ENCODE measurements at regions not wholly inside any gene's neighbourhood (a gene's known extent, or its start where the extent isn't known, plus 50 kb on each side); places are given as distances from the start of the nearest gene placed in this dataset.
A peak's percentile ranks its signal among the peaks of the same experiment; 100 is the strongest.

GRCh38 chr2:7517851-7518250 is 600.6 kb downstream of the RNF144A start:
- no peaks in the 10 kb centered on the region for H3K4me1 Mint-ChIP-seq (ENCODE audit: low read depth)
- no peaks in the 10 kb centered on the region for H3K27me3 Mint-ChIP-seq (ENCODE audit: insufficient read depth)
- TF ChIP-seq, protein P1, sequence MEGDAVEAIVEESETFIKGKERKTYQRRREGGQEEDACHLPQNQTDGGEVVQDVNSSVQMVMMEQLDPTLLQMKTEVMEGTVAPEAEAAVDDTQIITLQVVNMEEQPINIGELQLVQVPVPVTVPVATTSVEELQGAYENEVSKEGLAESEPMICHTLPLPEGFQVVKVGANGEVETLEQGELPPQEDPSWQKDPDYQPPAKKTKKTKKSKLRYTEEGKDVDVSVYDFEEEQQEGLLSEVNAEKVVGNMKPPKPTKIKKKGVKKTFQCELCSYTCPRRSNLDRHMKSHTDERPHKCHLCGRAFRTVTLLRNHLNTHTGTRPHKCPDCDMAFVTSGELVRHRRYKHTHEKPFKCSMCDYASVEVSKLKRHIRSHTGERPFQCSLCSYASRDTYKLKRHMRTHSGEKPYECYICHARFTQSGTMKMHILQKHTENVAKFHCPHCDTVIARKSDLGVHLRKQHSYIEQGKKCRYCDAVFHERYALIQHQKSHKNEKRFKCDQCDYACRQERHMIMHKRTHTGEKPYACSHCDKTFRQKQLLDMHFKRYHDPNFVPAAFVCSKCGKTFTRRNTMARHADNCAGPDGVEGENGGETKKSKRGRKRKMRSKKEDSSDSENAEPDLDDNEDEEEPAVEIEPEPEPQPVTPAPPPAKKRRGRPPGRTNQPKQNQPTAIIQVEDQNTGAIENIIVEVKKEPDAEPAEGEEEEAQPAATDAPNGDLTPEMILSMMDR (IDR thresholded peaks at IDR 0.05), result no peak
- H3K4me3 Mint-ChIP-seq, result no peak overlapping the region
- H3K27ac Mint-ChIP-seq, result no peak overlapping the region
- no peak for DNase-seq
- peaks cover 4% of the 10 kb centered on the region; the same call in 1 of the 2 replicates for H3K36me3 Mint-ChIP-seq (ENCODE audit: low read depth)
- H3K9me3 Mint-ChIP-seq, result peaks cover 35% of the 10 kb centered on the region

DNA sequence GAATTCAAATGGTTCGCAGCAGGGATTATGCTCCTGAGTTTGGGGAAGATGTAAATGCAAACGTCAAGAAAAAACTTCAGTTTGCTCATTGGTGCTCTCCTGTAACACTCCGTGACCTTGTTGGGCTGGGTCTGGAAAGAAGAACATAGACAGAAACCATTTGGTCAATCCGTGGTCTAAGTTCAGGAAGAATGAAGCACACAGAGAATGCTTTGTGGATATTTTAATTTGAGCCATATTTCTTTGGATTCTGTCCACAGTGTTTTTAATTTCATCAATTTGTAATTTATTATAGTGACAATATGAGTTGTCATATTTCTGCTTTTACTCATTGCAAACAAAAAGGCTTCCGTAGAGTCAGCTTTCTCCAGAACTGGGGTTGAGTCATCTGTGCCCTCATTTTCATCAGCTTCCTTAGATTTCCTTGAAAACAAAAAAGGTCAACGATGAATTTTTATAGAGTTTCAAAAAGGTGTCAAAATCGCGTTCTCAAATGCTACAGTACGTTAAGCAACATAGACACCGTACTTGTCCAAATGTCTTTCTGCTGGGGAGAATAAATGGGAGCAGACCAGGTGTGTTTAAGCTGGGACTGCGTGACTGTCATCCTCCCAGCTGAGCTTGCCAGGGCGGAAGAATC is 606.4 kb downstream of the RNF144A start:
- Mint-ChIP-seq H3K9me3 (peaks cover 29% of the 10 kb centered on the region), H3K4me1 (ENCODE audit: low read depth) (no peaks in the 10 kb centered on the region), H3K4me3 (no peak overlapping the region), H3K27me3 (ENCODE audit: insufficient read depth) (no peaks in the 10 kb centered on the region; the same call in 1 of the 2 replicates), H3K36me3 (ENCODE audit: low read depth) (0 out of 2 replicates have a peak, but pooled peaks cover under 1% of the 10 kb centered on the region), H3K27ac (no peak overlapping the region)
- peak; percentile 1 for DNase-seq
- TF ChIP-seq, protein P1 (IDR thresholded peaks at IDR 0.05), result no peak

DNA sequence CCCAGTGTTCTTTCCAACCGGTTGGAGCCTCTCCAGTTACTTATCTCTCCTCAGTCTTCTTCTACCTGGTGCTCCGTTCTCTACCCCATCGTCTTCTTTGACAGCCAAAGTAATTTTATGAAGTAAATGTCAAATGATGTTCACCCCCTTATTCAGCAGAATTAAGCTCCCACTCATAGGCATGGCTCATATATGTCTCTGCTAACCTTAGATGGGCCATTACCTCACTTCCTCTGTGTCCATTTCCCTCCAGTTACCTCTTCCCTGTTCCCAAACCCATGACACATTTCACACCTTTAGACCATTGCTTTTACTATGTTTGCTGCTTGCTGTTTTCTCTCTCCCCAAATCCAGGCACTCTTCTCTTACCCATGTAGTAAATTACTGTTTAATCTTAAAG is 607.0 kb downstream of the RNF144A start:
- Mint-ChIP-seq H3K36me3 (ENCODE audit: low read depth) (no peaks in the 10 kb centered on the region), H3K27me3 (ENCODE audit: insufficient read depth) (no peaks in the 10 kb centered on the region; the same call in 1 of the 2 replicates), H3K4me3 (no peak overlapping the region), H3K9me3 (peaks cover 29% of the 10 kb centered on the region), H3K4me1 (ENCODE audit: low read depth) (no peaks in the 10 kb centered on the region), H3K27ac (no peak overlapping the region)
- DNase-seq, result no peak
- TF ChIP-seq, protein P1 (IDR thresholded peaks at IDR 0.05), result no peak

DNA sequence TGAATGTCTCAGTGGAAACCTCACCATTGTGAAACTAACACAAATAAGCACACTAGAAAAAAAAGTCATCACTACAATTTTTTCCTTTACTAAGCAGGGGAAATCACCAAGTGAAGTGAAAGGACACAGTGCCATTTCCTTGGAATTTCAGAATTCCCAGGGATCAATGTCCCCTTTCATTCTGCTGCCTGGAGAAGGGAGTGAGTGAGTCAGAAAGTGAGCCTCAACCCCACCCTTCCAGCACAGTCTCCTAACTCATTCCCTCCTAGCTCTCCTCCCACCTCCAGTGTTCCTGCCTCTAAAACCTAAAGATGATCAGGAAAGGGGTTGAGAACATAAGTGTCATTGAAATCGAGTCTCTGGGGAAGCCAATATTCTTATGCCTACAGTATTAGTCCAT is 608.5 kb downstream of the RNF144A start:
- Mint-ChIP-seq H3K4me1 (ENCODE audit: low read depth) (no peaks in the 10 kb centered on the region), H3K27ac (no peak overlapping the region), H3K9me3 (peaks cover 44% of the 10 kb centered on the region), H3K36me3 (ENCODE audit: low read depth) (no peaks in the 10 kb centered on the region), H3K4me3 (no peak overlapping the region), H3K27me3 (ENCODE audit: insufficient read depth) (peaks cover 2% of the 10 kb centered on the region)
- DNase-seq, result no peak
- TF ChIP-seq, protein P1 (IDR thresholded peaks at IDR 0.05), result no peak

DNA sequence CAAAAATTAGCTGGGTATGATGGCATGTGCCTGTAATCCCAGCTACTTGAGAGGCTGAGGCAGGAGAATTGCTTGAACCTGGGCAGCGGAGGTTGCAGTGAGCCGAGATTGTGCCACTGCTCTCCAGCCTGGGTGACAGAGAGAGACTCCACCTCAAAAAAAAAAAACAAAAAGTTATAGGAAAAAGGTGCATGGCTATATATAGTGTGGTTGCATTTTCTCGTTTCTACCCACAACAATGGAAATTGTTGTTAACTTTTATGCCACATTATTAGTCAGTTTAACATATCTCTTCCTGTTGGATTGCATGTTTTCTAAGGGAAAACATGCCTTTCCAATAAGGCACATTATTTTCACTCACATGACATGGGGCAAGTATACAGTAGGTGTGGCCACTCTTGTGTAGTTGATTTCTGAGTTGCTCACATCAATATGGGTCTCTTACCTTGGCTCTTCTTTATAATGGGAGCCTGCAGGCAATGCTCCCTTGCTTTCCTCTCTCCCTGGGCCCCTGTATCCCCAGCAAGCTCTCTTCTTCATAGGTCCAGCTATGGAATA is 610.0 kb downstream of the RNF144A start:
- Mint-ChIP-seq H3K27me3 (ENCODE audit: insufficient read depth) (peaks cover 2% of the 10 kb centered on the region), H3K4me3 (no peak overlapping the region), H3K27ac (no peak overlapping the region), H3K4me1 (ENCODE audit: low read depth) (no peaks in the 10 kb centered on the region), H3K9me3 (peaks cover 49% of the 10 kb centered on the region), H3K36me3 (ENCODE audit: low read depth) (no peaks in the 10 kb centered on the region)
- TF ChIP-seq, protein P1 (IDR thresholded peaks at IDR 0.05), result no peak
- no peak for DNase-seq

All from HFFc6 (cell line).